ENCODE measurements at regions not wholly inside any gene's neighbourhood (a gene's known extent, or its start where the extent isn't known, plus 50 kb on each side); places are given as distances from the start of the nearest gene placed in this dataset.

GRCh38 chr13:59330764-59331163, 833.0 kb downstream of the DIAPH3 start:
- no peak for DNase-seq

GRCh38 chr13:59332966-59333365, 830.8 kb downstream of the DIAPH3 start:
- no peak for DNase-seq

GRCh38 chr13:59337070-59337469, 826.7 kb downstream of the DIAPH3 start:
- no peak for DNase-seq

- DNase-seq: no peak
These were observed 823.6 kb downstream of the DIAPH3 start for GRCh38 chr13:59340151-59340550.

GRCh38 chr13:59340581-59340980, 823.1 kb downstream of the DIAPH3 start:
- no peak for DNase-seq

GRCh38 chr13:59342400-59342799, 821.3 kb downstream of the DIAPH3 start:
- no peak for DNase-seq

- DNase-seq: no peak
These were observed 820.6 kb downstream of the DIAPH3 start for GRCh38 chr13:59343132-59343531.

- no peak for DNase-seq
These were observed 819.5 kb downstream of the DIAPH3 start for GRCh38 chr13:59343993-59344822.

- DNase-seq: no peak
These were observed 818.4 kb downstream of the DIAPH3 start for GRCh38 chr13:59345311-59345710.

- no peak for DNase-seq
These were observed 816.6 kb downstream of the DIAPH3 start for GRCh38 chr13:59346999-59347723.

GRCh38 chr13:59348617-59349016, 815.1 kb downstream of the DIAPH3 start:
- DNase-seq: no peak

GRCh38 chr13:59352600-59352999, 811.1 kb downstream of the DIAPH3 start:
- DNase-seq: no peak

- no peak for DNase-seq
These were observed 808.9 kb downstream of the DIAPH3 start for GRCh38 chr13:59354665-59355369.

- DNase-seq: no peak
These were observed 807.1 kb downstream of the DIAPH3 start for GRCh38 chr13:59356607-59357006.

- no peak for DNase-seq
These were observed 805.7 kb downstream of the DIAPH3 start for GRCh38 chr13:59358014-59358413.

- no peak for DNase-seq
These were observed 803.6 kb downstream of the DIAPH3 start for GRCh38 chr13:59360108-59360507.

- no peak for DNase-seq
These were observed 802.8 kb downstream of the DIAPH3 start for GRCh38 chr13:59360916-59361315.

- no peak for DNase-seq
These were observed 800.4 kb downstream of the DIAPH3 start for GRCh38 chr13:59363313-59363712.

GRCh38 chr13:59363947-59364346, 799.8 kb downstream of the DIAPH3 start:
- no peak for DNase-seq

- DNase-seq: no peak
These were observed 799.1 kb downstream of the DIAPH3 start for GRCh38 chr13:59364641-59365085.

GRCh38 chr13:59367467-59367866, 796.3 kb downstream of the DIAPH3 start:
- DNase-seq: no peak

GRCh38 chr13:59367904-59368303, 795.8 kb downstream of the DIAPH3 start:
- DNase-seq: no peak

- DNase-seq: no peak
These were observed 795.0 kb downstream of the DIAPH3 start for GRCh38 chr13:59368693-59369092.

GRCh38 chr13:59371229-59371628, 792.5 kb downstream of the DIAPH3 start:
- DNase-seq: no peak
